ENCODE measurements at regions not wholly inside any gene's neighbourhood (a gene's known extent, or its start where the extent isn't known, plus 50 kb on each side); places are given as distances from the start of the nearest gene placed in this dataset.
"Not testable (repeated sequence)": the region's sequence is repeated elsewhere in the genome, so short reads cannot be mapped to it uniquely, and the experiment has no call there.

DNA sequence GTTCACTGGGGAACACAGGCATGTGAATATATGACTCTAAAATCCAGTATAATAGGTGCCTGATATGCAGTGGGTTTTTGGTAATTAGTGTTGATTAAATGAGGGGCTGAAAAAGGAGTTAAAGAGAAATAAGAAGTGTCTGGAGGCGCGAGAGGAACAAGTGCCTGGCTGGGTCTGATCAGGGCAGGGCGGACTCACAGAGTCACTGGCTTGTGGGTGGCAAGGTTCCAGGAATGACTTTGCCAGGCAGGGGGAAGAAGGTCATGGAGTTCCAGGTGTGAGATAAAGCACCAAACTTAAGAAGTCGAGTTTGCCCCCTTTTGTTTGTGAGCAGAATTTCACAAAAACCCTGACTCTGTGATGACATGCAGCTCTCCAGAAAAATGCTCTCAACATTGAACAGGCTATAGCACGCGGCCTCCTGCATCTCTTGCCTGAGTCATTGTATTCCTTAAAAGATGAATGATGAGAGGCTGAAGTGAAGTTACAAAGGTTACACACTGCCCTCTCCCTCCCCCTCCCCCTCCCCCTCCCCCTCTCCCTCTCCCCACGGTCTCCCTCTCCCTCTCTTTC lies 63.0 kb upstream of the LMCD1 start:
- peaks cover 14% of the 10 kb centered on the region for H3K4me1 ChIP-seq (ENCODE audit: control insufficient read depth, extremely low read depth, insufficient read depth, low read length)
- H2AFZ ChIP-seq (ENCODE audit: low read length) = no peak overlapping the region
- no peaks in the 10 kb centered on the region for H3K36me3 ChIP-seq (ENCODE audit: control insufficient read depth, insufficient read depth, low read length)
- no peaks in the 10 kb centered on the region for H3K27me3 ChIP-seq (ENCODE audit: control insufficient read depth, insufficient read depth, low read length)
- H3K79me2 ChIP-seq (ENCODE audit: control insufficient read depth, insufficient read depth, low read length) = no peaks in the 10 kb centered on the region
- no peaks in the 10 kb centered on the region for H3K9me3 ChIP-seq (ENCODE audit: control insufficient read depth, insufficient read depth, low read depth, low read length)
- DNase-seq (ENCODE audit: low read depth in 2 of 2) = no peak
- H3K27ac ChIP-seq (ENCODE audit: insufficient read depth, low read length) = no peak overlapping the region
- H3K4me3 ChIP-seq (replicated peaks in 1 of 4; ENCODE audit: control extremely low read depth in 1 of 4, insufficient read depth in 1 of 4, low read depth in 3 of 4, low read length in 4 of 4) = no peak overlapping the region
- no peak overlapping the region for H3K9ac ChIP-seq (ENCODE audit: insufficient read depth, low read length)
- no peaks in the 10 kb centered on the region for H4K20me1 ChIP-seq (ENCODE audit: control insufficient read depth, extremely low read depth, insufficient read depth, low read length)
- TF ChIP-seq EZH2 (IDR thresholded peaks at IDR 0.05; ENCODE audit: low read length, missing control alignments) = no peak
- TF ChIP-seq, protein P1, sequence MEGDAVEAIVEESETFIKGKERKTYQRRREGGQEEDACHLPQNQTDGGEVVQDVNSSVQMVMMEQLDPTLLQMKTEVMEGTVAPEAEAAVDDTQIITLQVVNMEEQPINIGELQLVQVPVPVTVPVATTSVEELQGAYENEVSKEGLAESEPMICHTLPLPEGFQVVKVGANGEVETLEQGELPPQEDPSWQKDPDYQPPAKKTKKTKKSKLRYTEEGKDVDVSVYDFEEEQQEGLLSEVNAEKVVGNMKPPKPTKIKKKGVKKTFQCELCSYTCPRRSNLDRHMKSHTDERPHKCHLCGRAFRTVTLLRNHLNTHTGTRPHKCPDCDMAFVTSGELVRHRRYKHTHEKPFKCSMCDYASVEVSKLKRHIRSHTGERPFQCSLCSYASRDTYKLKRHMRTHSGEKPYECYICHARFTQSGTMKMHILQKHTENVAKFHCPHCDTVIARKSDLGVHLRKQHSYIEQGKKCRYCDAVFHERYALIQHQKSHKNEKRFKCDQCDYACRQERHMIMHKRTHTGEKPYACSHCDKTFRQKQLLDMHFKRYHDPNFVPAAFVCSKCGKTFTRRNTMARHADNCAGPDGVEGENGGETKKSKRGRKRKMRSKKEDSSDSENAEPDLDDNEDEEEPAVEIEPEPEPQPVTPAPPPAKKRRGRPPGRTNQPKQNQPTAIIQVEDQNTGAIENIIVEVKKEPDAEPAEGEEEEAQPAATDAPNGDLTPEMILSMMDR (conservative IDR thresholded peaks at IDR 0.05 in 1 of 2, IDR thresholded peaks at IDR 0.05 in 1 of 2; ENCODE audit: low read depth in 1 of 2, low read length in 2 of 2) = no peak
- no peak overlapping the region for H3K4me2 ChIP-seq (ENCODE audit: extremely low read depth, insufficient read depth, low read length)

DNA sequence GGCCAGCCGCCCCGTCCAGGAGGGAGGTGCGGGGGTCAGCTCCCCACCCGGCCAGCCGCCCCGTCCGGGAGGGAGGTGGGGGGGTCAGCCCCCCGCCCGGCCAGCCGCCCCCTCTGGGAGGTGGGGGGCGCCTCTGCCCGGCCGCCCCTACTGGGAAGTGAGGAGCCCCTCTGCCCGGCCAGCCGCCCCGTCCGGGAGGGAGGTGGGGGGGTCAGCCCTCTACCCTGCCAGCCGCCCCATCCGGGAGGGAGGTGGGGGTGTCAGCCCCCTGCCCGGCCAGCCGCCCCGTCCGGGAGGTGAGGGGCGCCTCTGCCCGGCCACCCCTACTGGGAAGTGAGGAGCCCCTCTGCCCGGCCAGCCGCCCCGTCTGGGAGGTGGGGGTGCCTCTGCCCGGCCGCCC lies 61.5 kb upstream of the LMCD1 start:
- not testable (repeated sequence) for H4K20me1 ChIP-seq (ENCODE audit: control insufficient read depth, extremely low read depth, insufficient read depth, low read length); DNase-seq (ENCODE audit: low read depth in 2 of 2); H3K9me3 ChIP-seq (ENCODE audit: control insufficient read depth, insufficient read depth, low read depth, low read length); H3K9ac ChIP-seq (ENCODE audit: insufficient read depth, low read length); H2AFZ ChIP-seq (ENCODE audit: low read length); H3K4me2 ChIP-seq (ENCODE audit: extremely low read depth, insufficient read depth, low read length); H3K36me3 ChIP-seq (ENCODE audit: control insufficient read depth, insufficient read depth, low read length); H3K79me2 ChIP-seq (ENCODE audit: control insufficient read depth, insufficient read depth, low read length); H3K4me3 ChIP-seq (replicated peaks in 1 of 4; ENCODE audit: control extremely low read depth in 1 of 4, insufficient read depth in 1 of 4, low read depth in 3 of 4, low read length in 4 of 4); H3K27me3 ChIP-seq (ENCODE audit: control insufficient read depth, insufficient read depth, low read length); H3K27ac ChIP-seq (ENCODE audit: insufficient read depth, low read length)
- peaks cover 24% of the 10 kb centered on the region for H3K4me1 ChIP-seq (ENCODE audit: control insufficient read depth, extremely low read depth, insufficient read depth, low read length)

DNA sequence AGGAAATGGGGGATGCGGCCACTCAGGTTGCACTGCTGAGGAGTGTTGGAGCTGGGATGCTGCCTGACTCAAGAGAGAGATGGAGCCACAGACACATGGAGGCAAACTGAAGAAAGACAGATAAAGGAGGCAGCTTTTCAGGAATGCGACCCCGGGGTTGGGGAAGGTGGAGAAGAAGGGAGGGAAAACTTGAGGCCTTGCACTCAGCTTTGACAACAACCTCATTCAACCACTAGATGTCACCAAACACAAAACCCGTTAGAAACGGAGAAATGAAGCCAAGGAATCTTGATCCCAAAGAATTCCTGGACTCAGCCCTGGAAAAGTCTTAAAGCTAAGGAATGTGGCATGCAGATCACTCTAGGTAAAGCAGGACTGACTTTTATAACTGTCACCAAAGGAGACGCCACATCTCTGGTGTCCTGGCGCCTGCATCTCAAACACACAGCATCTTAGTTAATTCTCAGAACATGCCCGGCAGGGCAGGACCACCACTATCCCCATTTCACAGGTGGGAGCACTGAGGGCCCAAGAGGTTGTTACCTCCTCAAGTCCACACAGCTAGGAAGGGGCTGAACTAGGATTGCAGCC lies 59.6 kb upstream of the LMCD1 start:
- Histone ChIP-seq H3K4me2 (ENCODE audit: extremely low read depth, insufficient read depth, low read length) (peak overlapping the region; percentile 40), H3K27me3 (ENCODE audit: control insufficient read depth, insufficient read depth, low read length) (no peaks in the 10 kb centered on the region), H3K27ac (ENCODE audit: insufficient read depth, low read length) (no peak overlapping the region), H3K4me3 (replicated peaks in 1 of 4; ENCODE audit: control extremely low read depth in 1 of 4, insufficient read depth in 1 of 4, low read depth in 3 of 4, low read length in 4 of 4) (no peak overlapping the region), H3K9me3 (ENCODE audit: control insufficient read depth, insufficient read depth, low read depth, low read length) (no peaks in the 10 kb centered on the region), H3K4me1 (ENCODE audit: control insufficient read depth, extremely low read depth, insufficient read depth, low read length) (peaks cover 32% of the 10 kb centered on the region), H3K36me3 (ENCODE audit: control insufficient read depth, insufficient read depth, low read length) (no peaks in the 10 kb centered on the region), H3K9ac (ENCODE audit: insufficient read depth, low read length) (no peak overlapping the region), H4K20me1 (ENCODE audit: control insufficient read depth, extremely low read depth, insufficient read depth, low read length) (no peaks in the 10 kb centered on the region), H3K79me2 (ENCODE audit: control insufficient read depth, insufficient read depth, low read length) (no peaks in the 10 kb centered on the region), H2AFZ (ENCODE audit: low read length) (no peak overlapping the region)
- peak; percentile 72 to 79 for DNase-seq (ENCODE audit: low read depth in 2 of 2)
- no peak for TF ChIP-seq EZH2 (IDR thresholded peaks at IDR 0.05; ENCODE audit: low read length, missing control alignments)
- TF ChIP-seq, protein P1 (conservative IDR thresholded peaks at IDR 0.05 in 1 of 2, IDR thresholded peaks at IDR 0.05 in 1 of 2; ENCODE audit: low read depth in 1 of 2, low read length in 2 of 2) = peak; percentile 77 to 80
